GM19240 (cell line): ENCODE measurements at regions not wholly inside any gene's neighbourhood (a gene's known extent, or its start where the extent isn't known, plus 50 kb on each side); places are given as distances from the start of the nearest gene placed in this dataset.
A peak's percentile ranks its signal among the peaks of the same experiment; 100 is the strongest.

ENCODE experiments used
- DNase-seq: peaks from one replicate; pipeline ENCODE4 v3.0.0; 2011; ENCODE audit warnings: low spot score; ENCODE audit not compliant: insufficient read length

GRCh38 chr4:104766676-104767075 lies 272.0 kb upstream of the CXXC4 start:
- no peak for DNase-seq

GRCh38 chr4:104772849-104773248 lies 278.2 kb upstream of the CXXC4 start:
- no peak for DNase-seq

- no peak for DNase-seq
Observed at GRCh38 chr4:104795264-104795939, 300.7 kb upstream of the CXXC4 start.

- DNase-seq, result no peak
Observed at GRCh38 chr4:104811727-104812126, 317.0 kb upstream of the CXXC4 start.

GRCh38 chr4:104815665-104816064 lies 321.0 kb upstream of the CXXC4 start:
- DNase-seq, result no peak

GRCh38 chr4:104818579-104818978 lies 323.9 kb upstream of the CXXC4 start:
- no peak for DNase-seq

- DNase-seq, result no peak
Observed at GRCh38 chr4:104826171-104826570, 320.5 kb upstream of the TET2 start.

- no peak for DNase-seq
Observed at GRCh38 chr4:104829761-104830160, 316.9 kb upstream of the TET2 start.

GRCh38 chr4:104848597-104849225 lies 298.0 kb upstream of the TET2 start:
- no peak for DNase-seq

GRCh38 chr4:104859601-104860237 lies 287.0 kb upstream of the TET2 start:
- DNase-seq, result no peak

- peak; percentile 11 for DNase-seq
Observed at GRCh38 chr4:104860238-104861123, 286.2 kb upstream of the TET2 start.

GRCh38 chr4:104866809-104867208 lies 279.9 kb upstream of the TET2 start:
- DNase-seq, result no peak

- DNase-seq, result no peak
Observed at GRCh38 chr4:104868533-104868932, 278.1 kb upstream of the TET2 start.

GRCh38 chr4:104868958-104869357 lies 277.7 kb upstream of the TET2 start:
- no peak for DNase-seq

GRCh38 chr4:104869831-104870230 lies 276.8 kb upstream of the TET2 start:
- DNase-seq, result no peak

GRCh38 chr4:104870495-104871233 lies 276.0 kb upstream of the TET2 start:
- DNase-seq, result no peak

GRCh38 chr4:104878936-104879335 lies 267.7 kb upstream of the TET2 start:
- no peak for DNase-seq

GRCh38 chr4:104879367-104879766 lies 267.3 kb upstream of the TET2 start:
- DNase-seq, result no peak

- no peak for DNase-seq
Observed at GRCh38 chr4:104879854-104880253, 266.8 kb upstream of the TET2 start.

GRCh38 chr4:104881136-104881886 lies 265.4 kb upstream of the TET2 start:
- no peak for DNase-seq
